ENCODE measurements at regions not wholly inside any gene's neighbourhood (a gene's known extent, or its start where the extent isn't known, plus 50 kb on each side); places are given as distances from the start of the nearest gene placed in this dataset.
"Not testable (repeated sequence)": the region's sequence is repeated elsewhere in the genome, so short reads cannot be mapped to it uniquely, and the experiment has no call there.

- no peak for FAIRE-seq
Observed at GRCh38 chr1:199866210-199866617, 161.3 kb upstream of the NR5A2 start.

- FAIRE-seq, result no peak
Observed at GRCh38 chr1:199867601-199868000, 159.9 kb upstream of the NR5A2 start.

- FAIRE-seq, result no peak
Observed at GRCh38 chr1:199868777-199869176, 158.7 kb upstream of the NR5A2 start.

- FAIRE-seq, result no peak
Observed at GRCh38 chr1:199875337-199875736, 152.2 kb upstream of the NR5A2 start.

GRCh38 chr1:199875856-199876255 is 151.7 kb upstream of the NR5A2 start:
- no peak for FAIRE-seq

- no peak for FAIRE-seq
Observed at GRCh38 chr1:199877526-199878384, 149.8 kb upstream of the NR5A2 start.

- no peak for FAIRE-seq
Observed at GRCh38 chr1:199878823-199879222, 148.7 kb upstream of the NR5A2 start.

GRCh38 chr1:199898654-199899053 is 128.9 kb upstream of the NR5A2 start:
- no peak for FAIRE-seq

- no peak for FAIRE-seq
Observed at GRCh38 chr1:199901341-199901740, 126.2 kb upstream of the NR5A2 start.

GRCh38 chr1:199907361-199907760 is 120.1 kb upstream of the NR5A2 start:
- FAIRE-seq, result no peak

- FAIRE-seq, result no peak
Observed at GRCh38 chr1:199909137-199909536, 118.4 kb upstream of the NR5A2 start.

GRCh38 chr1:199913318-199913717 is 114.2 kb upstream of the NR5A2 start:
- no peak for FAIRE-seq

- no peak for FAIRE-seq
Observed at GRCh38 chr1:199914546-199914945, 113.0 kb upstream of the NR5A2 start.

- no peak for FAIRE-seq
Observed at GRCh38 chr1:199918196-199918769, 109.2 kb upstream of the NR5A2 start.

GRCh38 chr1:199920635-199921034 is 106.9 kb upstream of the NR5A2 start:
- no peak for FAIRE-seq

GRCh38 chr1:199929556-199929955 is 98.0 kb upstream of the NR5A2 start:
- no peak for FAIRE-seq

- FAIRE-seq, result not testable (repeated sequence)
Observed at GRCh38 chr1:199930067-199930466, 97.4 kb upstream of the NR5A2 start.

- FAIRE-seq, result no peak
Observed at GRCh38 chr1:199931666-199932377, 95.7 kb upstream of the NR5A2 start.

- FAIRE-seq, result no peak
Observed at GRCh38 chr1:199932462-199932861, 95.0 kb upstream of the NR5A2 start.

- FAIRE-seq, result no peak
Observed at GRCh38 chr1:199936441-199936840, 91.1 kb upstream of the NR5A2 start.

- FAIRE-seq, result no peak
Observed at GRCh38 chr1:199937161-199937560, 90.3 kb upstream of the NR5A2 start.

GRCh38 chr1:199937661-199938060 is 89.8 kb upstream of the NR5A2 start:
- FAIRE-seq, result no peak

- no peak for FAIRE-seq
Observed at GRCh38 chr1:199944986-199945385, 82.5 kb upstream of the NR5A2 start.

GRCh38 chr1:199945591-199945990 is 81.9 kb upstream of the NR5A2 start:
- FAIRE-seq, result no peak

Data from colon (tissue), 2 donors.